Common myeloid progenitor, CD34-positive (primary cell): ENCODE measurements at regions not wholly inside any gene's neighbourhood (a gene's known extent, or its start where the extent isn't known, plus 50 kb on each side); places are given as distances from the start of the nearest gene placed in this dataset.

Experiments
- CTCF ChIA-PET: fragments of 350-600 bp; sonication (Branson Sonifier 250); formaldehyde crosslinking; loops from one replicate; lab custom pipeline; 2021; ENCODE audit warnings: antibody characterized with exemption; lab: Charles Lee
- POLR2A ChIA-PET: fragments of 350-600 bp; sonication (Branson Sonifier 250); formaldehyde crosslinking; loops from one replicate; lab custom pipeline; 2021; ENCODE audit warnings: antibody characterized with exemption; lab: Charles Lee
- DNase-seq, 3 donors: peaks; one replicate each; pipeline versions ENCODE4 v3.0.0 to v3.0.0-alpha.2; 2013
- H3K27ac ChIP-seq, 2 experiments: 1 replicate in 1 of 2; 2 replicates in 1 of 2; pipeline ENCODE4 v1.7.0; 2013; ENCODE audit warnings: inconsistent platforms in 2 of 2, low read length in 2 of 2, mild to moderate bottlenecking in 2 of 2, low read depth in 1 of 2, moderate library complexity in 1 of 2; ENCODE audit not compliant: severe bottlenecking in 2 of 2, insufficient read depth in 1 of 2, poor library complexity in 1 of 2
- H3K27me3 ChIP-seq, 5 experiments: replicated peaks in 2 of 5; 1 replicate in 3 of 5; 2 replicates in 2 of 5; pipeline versions ENCODE4 v1.6.1 to v1.7.0; 2013; ENCODE audit warnings: low read length in 4 of 5, mild to moderate bottlenecking in 2 of 5, moderate library complexity in 2 of 5, inconsistent platforms in 1 of 5; ENCODE audit not compliant: insufficient read depth in 5 of 5, control insufficient read depth in 4 of 5
- H3K36me3 ChIP-seq, 4 experiments: 1 replicate in 2 of 4; 2 replicates in 2 of 4; pipeline versions ENCODE4 v1.6.1 to v1.7.0; 2013; ENCODE audit warnings: low read length in 3 of 4, control low read depth in 1 of 4, mild to moderate bottlenecking in 1 of 4; ENCODE audit not compliant: control insufficient read depth in 4 of 4, insufficient read depth in 4 of 4
- H3K4me1 ChIP-seq, 4 experiments: 1 replicate in 3 of 4; 2 replicates in 1 of 4; pipeline versions ENCODE4 v1.6.1 to v1.7.1; 2013; ENCODE audit warnings: low read length in 3 of 4, mild to moderate bottlenecking in 3 of 4, control low read depth in 1 of 4, inconsistent platforms in 1 of 4, moderate library complexity in 1 of 4; ENCODE audit not compliant: control insufficient read depth in 4 of 4, insufficient read depth in 4 of 4; ENCODE audit errors: control extremely low read depth in 1 of 4
- H3K4me3 ChIP-seq, 7 experiments: 1 replicate in 4 of 7; 2 replicates in 3 of 7; pipeline versions ENCODE4 v1.5.1 to v1.7.0; 2013; ENCODE audit warnings: mild to moderate bottlenecking in 7 of 7, low read length in 6 of 7, moderate library complexity in 6 of 7, inconsistent platforms in 2 of 7, low read depth in 2 of 7, control low read depth in 1 of 7; ENCODE audit not compliant: insufficient read depth in 4 of 7, control insufficient read depth in 1 of 7; ENCODE audit errors: extremely low read depth in 1 of 7
- H3K9me3 ChIP-seq, 5 experiments: 1 replicate in 4 of 5; 2 replicates in 1 of 5; pipeline versions ENCODE4 v1.6.1 to v1.7.1; 2013; ENCODE audit warnings: low read length in 4 of 5, mild to moderate bottlenecking in 2 of 5, inconsistent platforms in 1 of 5, low read depth in 1 of 5, moderate library complexity in 1 of 5; ENCODE audit not compliant: control insufficient read depth in 4 of 5, insufficient read depth in 2 of 5; ENCODE audit errors: control extremely low read depth in 1 of 5
- WGBS: methylation state at CpG from one replicate; pipeline ENCODE4 v1.1.5; 2013; ENCODE audit not compliant: insufficient coverage; 5-methylcytosine and 5-hydroxymethylcytosine counted together

DNA sequence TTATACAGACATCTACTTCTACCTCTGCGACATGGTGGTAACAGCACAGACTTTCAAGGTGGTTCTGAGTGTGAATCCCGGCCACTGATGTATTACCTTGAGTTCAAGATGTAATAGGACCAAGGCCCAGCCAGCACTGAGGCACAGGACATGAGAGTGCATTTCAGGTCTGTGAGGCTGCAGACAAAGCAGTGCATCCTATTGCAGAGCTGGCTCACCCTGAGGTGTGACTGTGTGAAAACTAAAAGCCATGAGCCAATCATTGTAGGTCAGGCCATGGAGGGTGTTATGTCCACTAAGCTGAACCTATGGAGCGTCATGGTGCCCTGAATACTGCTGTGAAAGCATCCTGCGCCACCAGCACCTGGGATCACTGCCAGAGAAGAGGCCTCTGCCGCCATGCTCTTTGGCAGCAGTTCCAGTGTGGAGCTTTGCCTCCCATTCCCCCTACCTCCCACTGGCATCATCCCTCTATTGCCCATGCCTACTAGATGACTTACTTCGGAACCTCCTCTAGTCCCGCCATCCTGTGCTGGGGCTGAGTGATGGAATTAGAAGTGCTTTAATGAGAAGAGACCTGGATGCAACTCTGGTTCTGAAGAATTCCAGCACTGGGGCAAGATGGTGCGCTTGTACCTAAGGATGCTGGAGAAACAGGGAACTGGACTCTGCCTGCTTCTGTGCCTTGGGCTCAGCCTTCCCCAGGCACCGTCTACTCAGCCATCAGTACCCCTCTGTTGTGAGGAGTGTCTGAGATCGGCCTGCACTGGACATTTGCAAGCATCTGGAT, 112.0 kb upstream of the RMDN2 start:
- WGBS: 99% methylated on average over 8 of the region's 10 CpGs
- ChIA-PET POLR2A (no interaction called here), CTCF (interaction anchor here (1.1 to 1.6 kb wide), 3 partner anchors 15 to 223 kb away, joined by 3 to 10 read pairs (median 7); no protein-coding TSS in a partner anchor)
- Histone ChIP-seq H3K36me3 (no peaks in the 10 kb centered on the region), H3K27ac (no peak overlapping the region), H3K4me1 (peaks cover 6 to 25% (median 15%) of the 10 kb centered on the region in 4 experiments), H3K27me3 (no peaks in the 10 kb centered on the region), H3K4me3 (no peak overlapping the region), H3K9me3 (peaks cover 0 to 2% (median 0%) of the 10 kb centered on the region in 5 experiments)
- no peak for DNase-seq

DNA sequence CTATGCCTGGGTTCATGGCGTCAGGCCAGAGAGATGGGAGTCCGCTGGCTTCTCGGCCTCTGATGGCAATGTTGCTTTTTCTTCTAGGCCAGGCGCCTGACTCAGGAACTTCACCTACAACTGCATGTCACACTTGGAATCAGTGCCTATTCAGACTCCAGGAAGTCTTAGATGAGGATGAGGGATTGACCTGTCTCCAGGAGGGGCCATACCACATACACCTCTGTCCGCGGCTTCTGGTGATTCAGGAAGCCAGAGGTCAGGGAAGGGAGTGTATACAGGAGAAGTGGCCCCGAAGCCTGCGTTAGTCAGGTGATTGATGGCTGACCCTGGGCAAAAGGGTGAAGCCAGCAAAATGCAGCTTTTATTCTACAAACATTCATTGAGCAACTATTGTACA, 109.1 kb upstream of the RMDN2 start:
- no peak overlapping the region for H3K27ac ChIP-seq
- ChIA-PET POLR2A (no interaction called here), CTCF (no interaction called here)
- no peaks in the 10 kb centered on the region for H3K36me3 ChIP-seq
- H3K27me3 ChIP-seq: no peaks in the 10 kb centered on the region
- DNase-seq: no peak
- WGBS: 100% methylated on average over 4 of the region's 8 CpGs
- H3K4me1 ChIP-seq: peaks cover 0 to 18% (median 11%) of the 10 kb centered on the region in 4 experiments
- H3K9me3 ChIP-seq: peaks cover 0 to 10% (median 7%) of the 10 kb centered on the region in 5 experiments
- H3K4me3 ChIP-seq: no peak overlapping the region

DNA sequence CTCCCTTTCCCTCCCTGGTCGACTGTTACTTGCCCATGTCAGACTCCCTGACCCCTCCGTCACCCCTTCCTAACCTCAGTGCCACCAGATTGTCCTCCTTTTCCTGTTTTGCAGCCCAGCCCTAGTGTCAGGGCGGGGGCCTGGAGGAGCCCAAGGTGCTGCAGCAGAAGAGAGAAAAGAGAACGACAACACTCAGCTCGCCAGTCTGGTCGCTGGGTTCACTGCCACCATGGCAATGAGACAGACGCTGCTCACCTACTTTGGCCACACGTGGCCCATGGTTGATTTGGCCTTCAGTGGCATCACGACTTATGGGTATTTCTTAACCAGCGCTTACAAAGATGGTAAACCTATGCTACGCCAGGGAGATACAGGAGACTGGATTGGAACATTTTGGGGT, 108.4 kb upstream of the RMDN2 start:
- ChIA-PET POLR2A (no interaction called here), CTCF (no interaction called here)
- Histone ChIP-seq H3K36me3 (no peaks in the 10 kb centered on the region), H3K9me3 (peaks cover 0 to 12% (median 9%) of the 10 kb centered on the region in 5 experiments), H3K27ac (no peak overlapping the region), H3K4me3 (no peak overlapping the region), H3K27me3 (no peaks in the 10 kb centered on the region), H3K4me1 (peaks cover under 1 to 21% (median 12%) of the 10 kb centered on the region in 4 experiments)
- 91% methylated on average over 11 of the region's 11 CpGs for WGBS
- no peak for DNase-seq

DNA sequence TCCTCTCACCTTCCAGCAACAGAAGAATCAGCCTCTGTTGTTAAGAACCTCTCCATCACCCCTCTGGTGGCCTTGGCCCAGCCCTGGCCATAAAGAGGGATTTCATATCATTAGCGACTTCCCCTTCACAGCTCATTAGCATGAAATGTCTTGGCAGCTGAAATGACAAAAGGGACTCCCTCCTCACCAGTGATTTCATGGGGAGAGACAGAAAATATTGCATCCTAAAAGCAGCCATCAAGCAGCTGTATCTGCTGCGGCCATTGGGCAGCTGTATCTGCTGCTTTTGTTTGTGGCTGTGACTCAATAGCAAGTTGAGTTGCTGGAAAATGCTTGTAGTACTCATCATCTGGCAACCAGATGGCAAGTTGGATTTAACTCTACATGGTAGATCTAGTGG, 105.9 kb upstream of the RMDN2 start:
- DNase-seq: peak in 1 of 3 donors; percentile 22
- Histone ChIP-seq H3K27me3 (no peaks in the 10 kb centered on the region), H3K27ac (no peak overlapping the region), H3K36me3 (no peaks in the 10 kb centered on the region), H3K9me3 (peaks cover 0 to 12% (median 9%) of the 10 kb centered on the region in 5 experiments), H3K4me1 (peaks cover 12 to 45% (median 29%) of the 10 kb centered on the region in 4 experiments), H3K4me3 (no peak overlapping the region)
- ChIA-PET CTCF (interaction anchor here (1.0 to 1.8 kb wide), 3 partner anchors 9 to 423 kb away, joined by 4 to 6 read pairs (median 4); no protein-coding TSS in a partner anchor), POLR2A (no interaction called here)
- 87% methylated on average over 2 of the region's 2 CpGs for WGBS

DNA sequence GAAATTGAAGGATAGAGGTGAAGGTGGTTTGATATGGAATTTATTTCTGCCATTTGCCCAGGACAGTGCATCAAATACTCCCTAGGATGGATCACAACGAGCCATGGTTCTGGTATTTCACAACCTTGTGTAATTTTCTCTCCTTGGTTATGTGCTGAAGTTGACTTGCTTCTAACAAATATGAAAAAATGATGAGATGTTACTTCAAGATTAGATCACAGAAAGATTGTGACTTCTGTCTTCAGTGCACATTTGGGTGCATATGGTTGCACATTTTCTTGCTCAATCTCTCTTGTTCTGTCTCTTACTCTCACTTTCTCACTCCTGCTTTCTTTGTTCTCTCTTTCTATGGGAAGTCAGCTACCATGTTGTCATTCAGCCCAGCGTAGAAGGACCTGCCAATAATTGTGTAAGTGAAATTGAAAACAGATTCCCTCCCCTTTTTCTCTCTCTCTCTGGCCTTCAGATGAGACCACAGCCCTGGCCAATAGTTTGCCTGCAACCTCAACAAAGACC, 104.6 kb upstream of the RMDN2 start:
- Histone ChIP-seq H3K9me3 (peaks cover 0 to 12% (median 9%) of the 10 kb centered on the region in 5 experiments), H3K4me1 (peaks cover 14 to 58% (median 42%) of the 10 kb centered on the region in 4 experiments), H3K27ac (no peak overlapping the region), H3K36me3 (no peaks in the 10 kb centered on the region), H3K27me3 (no peaks in the 10 kb centered on the region), H3K4me3 (no peak overlapping the region)
- DNase-seq: no peak
- ChIA-PET POLR2A (no interaction called here), CTCF (interaction anchor here (1.3 kb wide), 1 partner anchor 424 kb away, joined by 4 read pairs; no protein-coding TSS in a partner anchor)
- 100% methylated on average over 1 of the region's 2 CpGs for WGBS

- POLR2A ChIA-PET: no interaction called here
- peak in 2 of 3 donors; percentile 49 to 69 for DNase-seq
- Histone ChIP-seq H3K9me3 (peaks cover 0 to 7% (median 5%) of the 10 kb centered on the region in 5 experiments), H3K27me3 (no peaks in the 10 kb centered on the region), H3K27ac (peak overlapping the region in 1 of 2 experiments; percentile 15), H3K36me3 (no peaks in the 10 kb centered on the region), H3K4me3 (no peak overlapping the region), H3K4me1 (peaks cover 28 to 81% (median 69%) of the 10 kb centered on the region in 4 experiments)
- CTCF ChIA-PET: interaction anchor here (1.6 to 16.9 kb wide), 2 partner anchors 410 to 417 kb away, joined by 3 to 180 read pairs; no protein-coding TSS in a partner anchor
- 28% methylated on average over 2 of the region's 3 CpGs for WGBS
These were observed 99.5 kb upstream of the RMDN2 start for GRCh38 chr2:37825586-37825985.

- POLR2A ChIA-PET: no interaction called here
- peaks cover 28 to 84% (median 71%) of the 10 kb centered on the region in 4 experiments for H3K4me1 ChIP-seq
- H3K27ac ChIP-seq: no peak overlapping the region
- WGBS: 88% methylated on average over 4 of the region's 4 CpGs
- H3K4me3 ChIP-seq: no peak overlapping the region
- no peak for DNase-seq
- CTCF ChIA-PET: interaction anchor here (0.7 to 16.9 kb wide), 10 partner anchors 9 to 431 kb away, joined by 3 to 180 read pairs (median 4); no protein-coding TSS in a partner anchor
- no peaks in the 10 kb centered on the region for H3K36me3 ChIP-seq
- H3K9me3 ChIP-seq: no peaks in the 10 kb centered on the region
- H3K27me3 ChIP-seq: no peaks in the 10 kb centered on the region
These were observed 98.5 kb upstream of the RMDN2 start for GRCh38 chr2:37826611-37827010.
